Skeletal muscle satellite cell (primary cell): ENCODE measurements at regions not wholly inside any gene's neighbourhood (a gene's known extent, or its start where the extent isn't known, plus 50 kb on each side); places are given as distances from the start of the nearest gene placed in this dataset.

ENCODE experiments used
- H3K27me3 ChIP-seq: 2 replicates; pipeline ENCODE4 v1.7.0; 2013; ENCODE audit warnings: low read length; ENCODE audit not compliant: control insufficient read depth, insufficient read depth
- H3K36me3 ChIP-seq: 2 replicates; pipeline ENCODE4 v1.7.0; 2013; ENCODE audit warnings: mild to moderate bottlenecking, control low read depth, low read length; ENCODE audit not compliant: insufficient read depth
- H3K4me1 ChIP-seq: 2 replicates; pipeline ENCODE4 v1.7.0; 2013; ENCODE audit warnings: low read length; ENCODE audit not compliant: control insufficient read depth, insufficient read depth
- H3K4me2 ChIP-seq: 2 replicates; pipeline ENCODE4 v1.7.0; 2013; ENCODE audit warnings: mild to moderate bottlenecking, low read length
- H3K4me3 ChIP-seq: 2 replicates; pipeline ENCODE4 v1.7.0; 2013; ENCODE audit warnings: low read length
- H3K9ac ChIP-seq: 2 replicates; pipeline ENCODE4 v1.7.0; 2013; ENCODE audit warnings: mild to moderate bottlenecking, low read depth, low read length, moderate library complexity
- H3K9me3 ChIP-seq: replicated peaks from 2 replicates; pipeline ENCODE4 v1.7.0; 2013; ENCODE audit warnings: mild to moderate bottlenecking, control low read depth, low read length

DNA sequence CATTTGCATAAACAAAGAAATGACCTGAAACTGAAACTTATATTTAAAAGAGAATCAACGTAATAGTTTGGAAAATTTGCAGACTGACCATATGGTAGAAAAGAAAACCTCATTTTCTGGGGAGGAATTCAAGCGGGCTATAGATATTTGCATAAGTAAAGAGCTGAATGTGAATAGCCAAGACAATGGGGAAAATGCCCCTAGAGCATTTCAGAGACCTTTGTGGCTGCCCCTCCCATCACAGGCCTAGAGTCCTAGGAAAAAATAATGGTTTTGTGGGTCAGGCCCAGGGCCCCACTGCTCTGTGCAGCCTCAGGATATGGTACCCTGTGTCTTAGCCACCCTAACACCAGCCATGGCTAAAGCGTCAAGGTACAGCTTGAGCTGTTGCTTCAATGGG, 480.6 kb upstream of the MBL2 start:
- Histone ChIP-seq H3K4me1 (no peaks in the 10 kb centered on the region), H3K36me3 (no peaks in the 10 kb centered on the region), H3K9me3 (no peaks in the 10 kb centered on the region), H3K4me2 (no peak overlapping the region), H3K9ac (no peak overlapping the region), H3K27me3 (no peaks in the 10 kb centered on the region), H3K4me3 (no peak overlapping the region)

GRCh38 chr10:53239873-53240272, 467.3 kb upstream of the MBL2 start:
- Histone ChIP-seq H3K27me3 (no peaks in the 10 kb centered on the region), H3K4me1 (no peaks in the 10 kb centered on the region), H3K36me3 (no peaks in the 10 kb centered on the region), H3K4me2 (no peak overlapping the region), H3K4me3 (no peak overlapping the region), H3K9me3 (no peaks in the 10 kb centered on the region), H3K9ac (no peak overlapping the region)

DNA sequence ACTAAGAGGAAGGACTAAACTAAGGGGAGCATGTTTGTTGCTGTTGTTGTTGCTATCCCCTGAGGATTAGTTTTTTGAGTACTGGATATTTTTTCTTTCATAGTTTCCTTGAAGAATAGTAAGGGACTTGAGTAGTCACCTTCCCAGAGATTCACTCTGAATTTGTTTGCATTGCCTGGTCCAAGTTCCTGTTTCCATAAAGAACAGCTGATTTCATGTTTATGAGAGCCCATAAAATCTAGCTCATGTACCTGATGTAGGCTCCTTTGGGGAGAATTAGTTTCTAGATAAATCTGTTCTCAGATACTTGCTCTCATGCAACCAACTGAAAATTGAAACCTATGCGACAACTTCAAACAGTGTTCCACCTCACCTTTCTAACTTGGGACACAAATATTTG, 464.4 kb upstream of the MBL2 start:
- no peaks in the 10 kb centered on the region for H3K36me3 ChIP-seq
- H3K9me3 ChIP-seq = no peaks in the 10 kb centered on the region
- H3K9ac ChIP-seq = no peak overlapping the region
- no peak overlapping the region for H3K4me2 ChIP-seq
- H3K4me1 ChIP-seq = no peaks in the 10 kb centered on the region
- H3K27me3 ChIP-seq = no peaks in the 10 kb centered on the region
- H3K4me3 ChIP-seq = no peak overlapping the region

- Histone ChIP-seq H3K36me3 (no peaks in the 10 kb centered on the region), H3K4me2 (no peak overlapping the region), H3K4me1 (no peaks in the 10 kb centered on the region)
Measured at GRCh38 chr10:53233749-53234148, 461.2 kb upstream of the MBL2 start.

GRCh38 chr10:53230651-53231050, 458.1 kb upstream of the MBL2 start:
- H3K4me3 ChIP-seq = no peak overlapping the region
- no peaks in the 10 kb centered on the region for H3K27me3 ChIP-seq
- no peaks in the 10 kb centered on the region for H3K9me3 ChIP-seq
- no peak overlapping the region for H3K4me2 ChIP-seq
- no peaks in the 10 kb centered on the region for H3K36me3 ChIP-seq
- H3K9ac ChIP-seq = no peak overlapping the region
- no peaks in the 10 kb centered on the region for H3K4me1 ChIP-seq

More at GRCh38 chr10:53233749-53234148, 461.2 kb upstream of the MBL2 start:
- Histone ChIP-seq H3K9me3 (no peaks in the 10 kb centered on the region), H3K9ac (no peak overlapping the region), H3K27me3 (no peaks in the 10 kb centered on the region), H3K4me3 (no peak overlapping the region)

DNA sequence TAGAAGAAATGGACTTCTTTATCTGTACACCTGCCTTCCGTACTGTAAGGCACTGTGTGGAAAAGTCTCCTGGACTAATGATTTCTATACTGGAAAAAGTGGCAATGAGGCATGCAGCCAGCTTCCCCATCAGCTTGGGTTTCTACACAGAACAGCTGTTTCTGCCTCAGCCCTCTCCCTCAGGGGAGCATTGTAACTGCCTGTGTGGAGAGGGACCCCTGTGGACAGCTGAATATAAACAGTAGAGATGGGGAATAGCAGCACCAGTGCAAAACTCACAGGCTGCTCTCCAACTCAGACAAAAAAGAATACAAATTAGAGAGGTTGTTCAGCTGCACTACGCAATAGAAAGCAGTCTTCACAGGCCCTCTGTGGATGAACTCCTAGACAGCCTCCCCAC, 451.3 kb upstream of the MBL2 start:
- peaks cover 3% of the 10 kb centered on the region for H3K9me3 ChIP-seq
- H3K9ac ChIP-seq = no peak overlapping the region
- H3K27me3 ChIP-seq = no peaks in the 10 kb centered on the region

DNA sequence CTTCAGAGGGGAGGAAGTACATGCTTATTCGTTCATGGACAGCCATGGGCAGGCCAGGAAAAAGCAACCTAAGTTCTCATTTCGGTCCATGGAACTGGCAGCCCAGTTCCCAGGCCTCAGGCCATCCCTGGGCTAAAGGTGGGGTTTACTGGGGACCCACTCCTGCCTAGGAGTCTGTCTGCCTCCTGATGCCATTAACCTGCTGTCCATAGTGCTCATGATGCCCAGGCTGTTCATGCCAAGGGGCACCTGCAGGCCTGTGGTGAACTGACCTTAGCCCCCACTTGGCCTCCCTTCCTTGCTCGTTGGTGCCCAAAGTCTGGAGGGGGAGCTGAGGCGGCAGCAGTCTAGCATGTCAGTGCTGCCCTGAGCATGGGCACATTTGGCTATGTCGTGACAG, 450.2 kb upstream of the MBL2 start:
- Histone ChIP-seq H3K9ac (no peak overlapping the region), H3K27me3 (no peaks in the 10 kb centered on the region), H3K4me2 (no peak overlapping the region), H3K4me3 (no peak overlapping the region), H3K36me3 (no peaks in the 10 kb centered on the region), H3K4me1 (no peaks in the 10 kb centered on the region), H3K9me3 (peaks cover 3% of the 10 kb centered on the region)

More for the DNA sequence above, 451.3 kb upstream of the MBL2 start:
- H3K4me3 ChIP-seq = no peak overlapping the region
- no peaks in the 10 kb centered on the region for H3K36me3 ChIP-seq
- no peaks in the 10 kb centered on the region for H3K4me1 ChIP-seq
- H3K4me2 ChIP-seq = no peak overlapping the region

DNA sequence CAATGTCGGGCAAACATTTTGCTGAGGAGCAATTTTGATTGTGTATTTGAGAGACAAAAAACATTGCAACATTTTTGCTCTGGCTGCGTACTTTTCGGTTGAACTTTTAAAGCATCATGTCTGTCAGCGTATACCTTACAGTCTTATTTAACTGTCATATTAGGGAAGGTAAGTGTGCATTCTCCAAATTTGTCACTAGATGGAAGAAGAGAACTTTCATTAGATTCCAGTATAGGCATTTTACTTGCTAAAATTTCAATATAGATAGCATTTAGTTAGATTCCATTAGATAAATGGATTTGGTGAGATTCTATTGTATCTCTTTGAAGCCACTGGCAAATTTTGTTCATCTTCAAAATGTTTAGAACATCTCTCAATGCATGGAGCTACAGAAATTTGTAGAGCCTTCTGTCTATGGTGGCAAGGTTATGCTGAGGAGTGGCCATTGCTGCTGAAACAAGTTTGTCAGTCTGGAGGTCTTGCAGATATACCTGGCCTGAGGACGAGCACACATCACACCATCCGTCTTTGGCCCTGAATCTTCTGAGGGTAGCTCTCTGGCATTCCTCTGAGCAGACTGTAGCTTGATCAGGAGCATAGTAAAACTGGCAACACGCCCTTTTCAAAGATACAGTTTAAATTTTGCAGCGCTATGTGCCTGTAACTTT, 437.5 kb upstream of the MBL2 start:
- Histone ChIP-seq H3K4me3 (no peak overlapping the region), H3K4me2 (no peak overlapping the region), H3K27me3 (no peaks in the 10 kb centered on the region), H3K4me1 (no peaks in the 10 kb centered on the region), H3K9ac (no peak overlapping the region), H3K36me3 (no peaks in the 10 kb centered on the region), H3K9me3 (no peaks in the 10 kb centered on the region)

- Histone ChIP-seq H3K9me3 (no peaks in the 10 kb centered on the region), H3K4me3 (no peak overlapping the region), H3K4me1 (no peaks in the 10 kb centered on the region), H3K4me2 (no peak overlapping the region), H3K27me3 (no peaks in the 10 kb centered on the region), H3K36me3 (no peaks in the 10 kb centered on the region), H3K9ac (no peak overlapping the region)
Measured at GRCh38 chr10:53183733-53184132, 411.1 kb upstream of the MBL2 start.

GRCh38 chr10:53177468-53177867, 404.9 kb upstream of the MBL2 start:
- no peak overlapping the region for H3K4me2 ChIP-seq
- no peaks in the 10 kb centered on the region for H3K36me3 ChIP-seq
- H3K4me1 ChIP-seq = no peaks in the 10 kb centered on the region
- no peak overlapping the region for H3K9ac ChIP-seq
- no peaks in the 10 kb centered on the region for H3K9me3 ChIP-seq
- H3K27me3 ChIP-seq = no peaks in the 10 kb centered on the region
- no peak overlapping the region for H3K4me3 ChIP-seq

GRCh38 chr10:53166325-53166724, 393.7 kb upstream of the MBL2 start:
- no peak overlapping the region for H3K4me3 ChIP-seq
- no peak overlapping the region for H3K9ac ChIP-seq
- H3K4me2 ChIP-seq = no peak overlapping the region
- H3K27me3 ChIP-seq = no peaks in the 10 kb centered on the region
- no peaks in the 10 kb centered on the region for H3K4me1 ChIP-seq
- no peaks in the 10 kb centered on the region for H3K9me3 ChIP-seq
- no peaks in the 10 kb centered on the region for H3K36me3 ChIP-seq

- H3K4me3 ChIP-seq = no peak overlapping the region
- H3K4me1 ChIP-seq = no peaks in the 10 kb centered on the region
- no peak overlapping the region for H3K9ac ChIP-seq
- no peaks in the 10 kb centered on the region for H3K27me3 ChIP-seq
- H3K36me3 ChIP-seq = no peaks in the 10 kb centered on the region
- H3K4me2 ChIP-seq = no peak overlapping the region
- no peaks in the 10 kb centered on the region for H3K9me3 ChIP-seq
Measured at GRCh38 chr10:53162856-53163255, 390.3 kb upstream of the MBL2 start.
